Eye (tissue), 1 donor: ENCODE measurements at regions not wholly inside any gene's neighbourhood (a gene's known extent, or its start where the extent isn't known, plus 50 kb on each side); places are given as distances from the start of the nearest gene placed in this dataset.

Source experiments
- DNase-seq: peaks from one replicate; pipeline ENCODE4 v3.0.0-alpha.2; 2015

- DNase-seq, result no peak
Measured at GRCh38 chr2:21254170-21254965, 130.6 kb downstream of the TDRD15 start.

DNA sequence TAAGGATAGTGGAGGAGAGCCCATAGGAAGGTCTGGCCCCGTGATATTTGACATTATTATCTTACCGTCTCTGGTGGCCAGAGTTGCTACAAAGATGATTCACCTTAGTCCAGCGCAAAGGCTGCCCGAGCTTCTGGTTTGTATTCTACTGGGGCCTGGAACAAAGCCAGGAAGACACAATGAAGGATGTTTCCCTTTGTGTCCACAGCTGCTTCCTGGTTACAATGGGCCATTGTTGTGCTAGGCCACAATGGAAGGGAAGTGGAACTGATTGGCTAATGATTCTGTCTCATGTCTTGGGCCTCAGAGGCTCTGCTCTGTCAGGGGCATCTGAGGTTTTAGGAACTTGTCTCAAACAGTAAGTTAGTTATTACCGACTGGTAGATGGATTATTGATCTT is 132.2 kb downstream of the TDRD15 start:
- DNase-seq, result peak; percentile 77

DNA sequence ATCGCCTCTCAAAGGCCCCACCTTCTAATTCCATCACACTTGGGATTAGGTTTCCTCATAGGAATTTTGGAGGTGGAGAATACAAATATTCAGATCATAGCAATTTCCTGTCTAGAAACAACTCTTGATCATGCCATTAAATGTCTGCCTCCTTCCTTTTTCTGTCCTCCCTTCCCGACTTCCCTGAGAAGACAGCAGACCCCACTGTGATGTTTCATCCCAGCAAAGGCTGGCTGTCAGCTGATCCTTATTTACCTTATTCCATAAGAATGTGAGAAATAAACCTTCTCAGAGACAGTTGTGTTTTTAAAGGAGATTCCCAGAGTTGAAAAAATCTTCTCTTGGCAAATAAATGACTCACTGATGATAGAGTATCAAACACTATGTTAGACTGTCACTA is 133.9 kb downstream of the TDRD15 start:
- DNase-seq, result no peak

GRCh38 chr2:21258082-21258481 is 134.3 kb downstream of the TDRD15 start:
- no peak for DNase-seq

DNA sequence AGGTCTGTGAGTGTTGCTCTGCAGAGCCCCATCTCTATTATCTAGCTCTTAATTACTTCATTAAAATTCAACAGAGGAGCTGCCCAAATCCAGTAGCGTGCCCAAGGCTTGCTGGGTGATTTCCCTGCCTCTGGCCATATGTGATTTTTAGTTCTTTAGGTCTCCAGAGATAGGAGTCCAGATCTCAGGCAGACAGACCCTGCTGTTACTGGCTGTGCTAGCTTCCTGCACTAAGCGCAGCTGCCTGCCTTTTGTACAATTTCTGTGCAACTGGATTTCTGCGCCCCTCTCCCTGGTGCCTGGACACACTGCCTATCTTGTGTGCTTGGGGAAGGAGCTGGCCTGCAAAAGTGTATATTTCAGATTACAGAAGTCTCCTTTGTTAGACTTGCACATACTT is 136.5 kb downstream of the TDRD15 start:
- DNase-seq, result no peak

DNA sequence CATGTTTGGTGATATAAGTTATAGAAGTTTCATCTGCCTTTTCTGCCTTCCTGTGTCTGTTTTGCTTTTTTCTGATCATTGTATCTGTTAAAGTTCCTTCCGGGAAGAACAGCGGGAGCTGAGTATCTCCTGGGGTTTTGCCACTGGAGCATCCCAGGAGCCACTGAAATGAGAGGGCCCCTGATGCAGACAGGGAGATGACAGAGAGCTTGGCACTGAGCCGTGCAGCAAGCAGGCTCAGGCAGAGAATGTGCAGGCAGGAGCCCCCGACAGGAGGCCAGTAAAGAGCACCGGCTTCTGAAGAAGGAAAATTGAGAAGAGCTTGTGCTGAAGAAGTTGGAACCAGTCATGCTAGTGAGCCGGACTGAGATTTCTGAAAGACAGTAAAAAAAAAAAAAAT is 137.8 kb downstream of the TDRD15 start:
- no peak for DNase-seq

- DNase-seq, result no peak
Measured at GRCh38 chr2:21262426-21262940, 138.7 kb downstream of the TDRD15 start.

GRCh38 chr2:21263622-21264021 is 139.9 kb downstream of the TDRD15 start:
- no peak for DNase-seq

- DNase-seq, result no peak
Measured at GRCh38 chr2:21265752-21266151, 142.0 kb downstream of the TDRD15 start.

- DNase-seq, result no peak
Measured at GRCh38 chr2:21267232-21267835, 143.6 kb downstream of the TDRD15 start.

- DNase-seq, result no peak
Measured at GRCh38 chr2:21268197-21268877, 144.6 kb downstream of the TDRD15 start.

DNA sequence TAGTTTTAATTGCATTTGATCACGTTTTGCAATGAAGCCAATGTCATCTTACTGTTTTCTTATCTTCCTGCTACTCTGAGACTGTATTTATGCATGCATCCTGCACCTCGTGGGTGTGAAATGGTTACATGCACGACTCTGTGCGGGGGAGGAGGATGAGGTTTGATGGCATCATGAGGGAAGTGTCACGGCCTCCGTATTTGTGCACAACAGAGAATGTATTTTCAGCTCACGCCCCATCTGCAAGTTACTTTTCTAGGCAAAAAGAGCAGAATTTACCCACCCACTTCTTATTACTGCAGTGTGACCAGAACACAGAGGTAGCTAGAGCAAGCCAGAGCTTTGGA is 145.1 kb downstream of the TDRD15 start:
- no peak for DNase-seq

DNA sequence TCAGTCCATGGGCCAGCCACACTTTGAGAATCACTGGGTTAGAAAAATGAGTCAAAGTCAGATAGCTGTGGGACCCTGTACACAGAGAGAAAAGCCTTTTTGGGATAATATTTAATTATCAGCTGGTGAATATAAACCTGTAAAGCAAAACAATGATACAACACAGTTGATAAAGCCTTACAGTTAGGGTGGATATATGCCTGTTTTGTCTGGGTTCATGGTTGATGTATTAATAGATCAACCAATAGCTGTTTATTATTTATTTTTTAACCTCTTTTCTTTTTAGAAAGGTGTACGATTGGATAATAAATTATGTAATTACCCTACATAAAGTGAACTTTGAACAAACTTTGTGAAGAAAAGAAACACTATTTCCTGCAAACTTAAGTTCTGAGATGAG is 145.6 kb downstream of the TDRD15 start:
- no peak for DNase-seq

DNA sequence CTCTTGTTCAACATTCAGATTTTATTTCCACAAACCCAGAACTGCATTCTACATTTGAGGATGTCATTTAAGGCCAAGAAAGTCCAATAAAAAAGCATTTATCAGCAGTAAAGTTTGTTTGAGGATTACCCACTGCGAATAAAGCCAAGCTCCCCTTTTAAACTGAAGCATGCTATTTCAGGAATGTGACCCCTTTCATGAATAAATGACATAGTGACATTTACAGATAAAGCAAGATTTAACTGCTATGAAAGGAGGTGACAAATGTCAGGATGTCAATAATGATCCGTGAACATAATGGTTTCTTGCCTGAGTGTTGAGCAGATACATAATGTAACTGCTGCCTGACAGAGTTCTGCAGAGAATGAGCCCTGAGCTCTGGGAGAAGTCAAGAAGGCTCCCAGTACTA is 146.3 kb downstream of the TDRD15 start:
- DNase-seq, result no peak

DNA sequence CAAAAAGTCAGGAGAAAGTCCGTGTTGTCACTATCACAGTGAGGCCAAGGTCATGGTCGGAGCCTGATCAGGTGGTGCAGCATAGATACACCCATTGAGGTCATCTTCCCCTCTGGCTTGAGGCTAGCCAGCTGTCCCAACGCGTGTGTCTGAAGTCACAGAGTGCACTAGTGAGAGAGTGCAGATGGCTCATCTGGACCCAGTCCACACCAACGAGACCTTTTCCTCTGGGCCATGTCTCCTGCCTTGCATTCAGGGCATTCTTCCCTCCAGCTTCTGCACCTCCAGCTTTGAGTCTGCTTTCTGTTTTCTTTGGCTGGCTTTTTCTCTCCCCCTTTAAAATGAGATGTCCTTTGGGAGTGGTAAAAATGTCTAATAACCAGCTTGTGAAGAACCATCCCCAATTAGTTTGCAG is 146.9 kb downstream of the TDRD15 start:
- DNase-seq, result no peak

DNA sequence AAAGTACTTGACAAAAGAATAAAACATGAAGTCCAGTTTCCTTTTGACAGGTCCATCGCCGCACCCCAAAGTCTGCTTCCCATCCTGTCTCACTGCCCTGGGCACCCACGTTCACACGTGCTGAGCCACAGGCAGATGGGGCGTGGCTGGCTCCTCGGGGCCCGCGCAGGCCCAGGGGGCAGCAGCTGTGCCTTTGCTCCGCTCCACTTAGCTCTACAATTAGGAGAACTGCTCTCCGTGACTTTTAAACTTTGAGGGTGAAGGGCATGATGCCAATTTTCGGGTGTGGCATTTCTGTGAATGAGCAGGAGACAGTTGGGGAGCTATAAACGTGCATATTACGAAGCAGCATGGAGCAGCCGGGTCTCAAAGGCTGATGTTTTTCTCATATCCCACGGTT is 152.4 kb downstream of the TDRD15 start:
- no peak for DNase-seq

GRCh38 chr2:21277068-21278056 is 153.6 kb downstream of the TDRD15 start:
- no peak for DNase-seq

DNA sequence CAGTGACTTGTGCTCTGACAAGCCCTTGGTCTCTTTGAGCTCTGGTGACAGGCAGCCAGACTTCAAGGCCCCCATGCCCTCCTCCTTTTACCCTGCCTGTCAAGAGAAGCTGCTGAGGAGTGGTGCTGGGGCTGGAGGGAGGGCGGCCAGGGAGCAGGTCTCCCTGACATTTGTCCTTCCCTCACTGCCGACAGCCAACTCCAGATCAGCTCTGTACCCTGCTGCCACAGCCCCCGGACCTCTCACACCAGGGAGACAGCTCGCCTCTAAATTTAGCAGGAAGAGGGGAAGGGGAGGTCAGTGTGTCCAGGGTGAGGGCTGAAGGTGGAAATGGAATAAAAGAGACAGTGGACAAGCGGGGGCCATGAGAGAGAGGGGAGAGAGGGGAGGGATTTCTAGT is 155.8 kb downstream of the TDRD15 start:
- no peak for DNase-seq

DNA sequence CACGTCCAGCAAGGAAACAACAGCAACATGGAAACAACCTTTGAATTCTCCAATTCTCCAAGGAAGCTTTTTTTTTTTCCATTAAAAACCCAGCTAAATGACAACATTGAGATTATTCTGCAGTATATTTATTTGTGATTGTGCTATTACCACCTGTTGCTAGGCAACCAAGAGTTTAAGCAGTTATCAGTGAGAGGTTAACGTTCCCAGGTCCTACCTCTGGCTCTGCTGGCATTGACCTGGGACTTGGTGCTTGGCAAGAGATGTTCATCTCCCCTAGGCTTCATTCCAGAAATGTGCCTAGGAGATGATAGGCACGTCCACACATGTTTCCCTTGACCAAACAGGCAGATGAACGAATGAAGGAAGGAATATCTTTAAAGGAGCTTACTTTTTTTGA is 157.0 kb downstream of the TDRD15 start:
- DNase-seq, result no peak

DNA sequence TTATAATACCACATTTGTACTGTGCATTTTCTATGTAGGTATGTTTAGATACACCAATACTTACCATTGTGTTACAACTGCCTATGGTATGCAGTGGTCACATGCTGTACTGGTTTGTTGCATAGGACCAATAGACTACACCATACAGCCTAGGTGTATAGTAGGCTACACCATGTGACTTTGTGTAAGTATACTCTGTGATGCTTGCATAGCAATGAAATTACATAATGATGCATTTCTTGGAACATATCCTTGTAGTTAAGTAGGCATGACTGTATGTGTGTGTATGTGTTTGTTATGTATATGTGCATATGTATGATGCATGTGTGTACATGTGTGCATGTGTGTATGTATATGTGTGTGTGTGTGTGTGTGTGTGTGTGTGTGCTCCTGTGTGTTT is 157.6 kb downstream of the TDRD15 start:
- DNase-seq, result no peak

DNA sequence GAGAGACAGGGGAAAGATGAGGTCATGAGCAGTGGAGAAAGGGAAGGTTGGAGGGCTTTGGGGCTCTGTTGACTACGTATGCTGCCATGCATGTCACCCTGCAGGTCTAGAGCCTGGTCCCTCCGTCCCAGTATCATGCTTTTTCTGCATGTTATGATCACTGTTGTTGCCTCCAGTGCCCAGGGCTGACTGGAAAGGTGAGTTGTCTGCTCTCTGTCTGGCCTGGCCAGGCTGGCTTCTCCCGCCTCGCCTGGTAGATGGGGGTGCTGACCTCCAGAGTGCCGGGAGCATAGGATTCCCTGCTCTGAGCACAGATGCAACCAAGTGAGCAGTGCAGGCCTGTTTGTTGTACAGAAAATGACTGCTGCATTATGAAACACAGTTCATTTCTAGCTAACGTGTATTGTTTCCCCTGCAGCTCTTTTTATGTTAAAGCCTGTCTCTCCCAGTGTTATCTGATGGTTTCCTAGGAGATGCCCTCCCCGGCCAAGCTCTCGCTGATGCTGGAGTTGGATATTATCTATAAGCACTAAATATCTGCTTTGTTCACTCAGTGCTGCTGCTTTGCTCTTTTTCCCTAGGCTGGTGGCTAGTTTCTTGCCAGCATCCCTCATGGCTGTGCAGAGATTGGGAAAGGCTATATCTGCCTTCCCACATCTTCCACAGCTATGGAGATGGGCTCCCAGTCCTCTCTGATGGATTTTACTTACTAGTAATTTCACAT is 158.2 kb downstream of the TDRD15 start:
- no peak for DNase-seq

- DNase-seq, result no peak
Measured at GRCh38 chr2:21282515-21282898, 158.7 kb downstream of the TDRD15 start.
